Common myeloid progenitor, CD34-positive (primary cell): ENCODE measurements at regions not wholly inside any gene's neighbourhood (a gene's known extent, or its start where the extent isn't known, plus 50 kb on each side); places are given as distances from the start of the nearest gene placed in this dataset.

Experiments used
- CTCF ChIA-PET: fragments of 350-600 bp; sonication (Branson Sonifier 250); formaldehyde crosslinking; loops from one replicate; lab custom pipeline; 2021; ENCODE audit warnings: antibody characterized with exemption; lab: Charles Lee
- POLR2A ChIA-PET: fragments of 350-600 bp; sonication (Branson Sonifier 250); formaldehyde crosslinking; loops from one replicate; lab custom pipeline; 2021; ENCODE audit warnings: antibody characterized with exemption; lab: Charles Lee
- DNase-seq, 3 donors: peaks; one replicate each; pipeline versions ENCODE4 v3.0.0 to v3.0.0-alpha.2; 2013
- H3K27ac ChIP-seq, 2 experiments: 1 replicate in 1 of 2; 2 replicates in 1 of 2; pipeline ENCODE4 v1.7.0; 2013; ENCODE audit warnings: inconsistent platforms in 2 of 2, low read length in 2 of 2, mild to moderate bottlenecking in 2 of 2, low read depth in 1 of 2, moderate library complexity in 1 of 2; ENCODE audit not compliant: severe bottlenecking in 2 of 2, insufficient read depth in 1 of 2, poor library complexity in 1 of 2
- H3K27me3 ChIP-seq, 5 experiments: replicated peaks in 2 of 5; 1 replicate in 3 of 5; 2 replicates in 2 of 5; pipeline versions ENCODE4 v1.6.1 to v1.7.0; 2013; ENCODE audit warnings: low read length in 4 of 5, mild to moderate bottlenecking in 2 of 5, moderate library complexity in 2 of 5, inconsistent platforms in 1 of 5; ENCODE audit not compliant: insufficient read depth in 5 of 5, control insufficient read depth in 4 of 5
- H3K36me3 ChIP-seq, 4 experiments: 1 replicate in 2 of 4; 2 replicates in 2 of 4; pipeline versions ENCODE4 v1.6.1 to v1.7.0; 2013; ENCODE audit warnings: low read length in 3 of 4, control low read depth in 1 of 4, mild to moderate bottlenecking in 1 of 4; ENCODE audit not compliant: control insufficient read depth in 4 of 4, insufficient read depth in 4 of 4
- H3K4me1 ChIP-seq, 4 experiments: 1 replicate in 3 of 4; 2 replicates in 1 of 4; pipeline versions ENCODE4 v1.6.1 to v1.7.1; 2013; ENCODE audit warnings: low read length in 3 of 4, mild to moderate bottlenecking in 3 of 4, control low read depth in 1 of 4, inconsistent platforms in 1 of 4, moderate library complexity in 1 of 4; ENCODE audit not compliant: control insufficient read depth in 4 of 4, insufficient read depth in 4 of 4; ENCODE audit errors: control extremely low read depth in 1 of 4
- H3K4me3 ChIP-seq, 7 experiments: 1 replicate in 4 of 7; 2 replicates in 3 of 7; pipeline versions ENCODE4 v1.5.1 to v1.7.0; 2013; ENCODE audit warnings: mild to moderate bottlenecking in 7 of 7, low read length in 6 of 7, moderate library complexity in 6 of 7, inconsistent platforms in 2 of 7, low read depth in 2 of 7, control low read depth in 1 of 7; ENCODE audit not compliant: insufficient read depth in 4 of 7, control insufficient read depth in 1 of 7; ENCODE audit errors: extremely low read depth in 1 of 7
- H3K9me3 ChIP-seq, 5 experiments: 1 replicate in 4 of 5; 2 replicates in 1 of 5; pipeline versions ENCODE4 v1.6.1 to v1.7.1; 2013; ENCODE audit warnings: low read length in 4 of 5, mild to moderate bottlenecking in 2 of 5, inconsistent platforms in 1 of 5, low read depth in 1 of 5, moderate library complexity in 1 of 5; ENCODE audit not compliant: control insufficient read depth in 4 of 5, insufficient read depth in 2 of 5; ENCODE audit errors: control extremely low read depth in 1 of 5
- WGBS: methylation state at CpG from one replicate; pipeline ENCODE4 v1.1.5; 2013; ENCODE audit not compliant: insufficient coverage; 5-methylcytosine and 5-hydroxymethylcytosine counted together

- H3K9me3 ChIP-seq: no peaks in the 10 kb centered on the region
- DNase-seq: no peak
- no peaks in the 10 kb centered on the region for H3K36me3 ChIP-seq
- WGBS: no CpG with 5 or more reads among the region's 2 CpGs
- CTCF ChIA-PET: no interaction called here
- H3K27ac ChIP-seq: no peak overlapping the region
- no peaks in the 10 kb centered on the region for H3K4me1 ChIP-seq
- no peaks in the 10 kb centered on the region for H3K27me3 ChIP-seq
- H3K4me3 ChIP-seq: no peak overlapping the region
- POLR2A ChIA-PET: no interaction called here
Measured at GRCh38 chr3:79910337-79910736, 142.5 kb upstream of the ROBO1 start.

GRCh38 chr3:79906106-79906505 is 138.3 kb upstream of the ROBO1 start:
- Histone ChIP-seq H3K4me3 (no peak overlapping the region), H3K4me1 (no peaks in the 10 kb centered on the region), H3K9me3 (no peaks in the 10 kb centered on the region), H3K27me3 (no peaks in the 10 kb centered on the region), H3K36me3 (no peaks in the 10 kb centered on the region), H3K27ac (no peak overlapping the region)
- WGBS: no CpG with 5 or more reads among the region's 4 CpGs
- ChIA-PET POLR2A (no interaction called here), CTCF (no interaction called here)
- no peak for DNase-seq

- ChIA-PET CTCF (no interaction called here), POLR2A (no interaction called here)
- no CpG with 5 or more reads among the region's 3 CpGs for WGBS
Measured at GRCh38 chr3:79902151-79902550, 134.4 kb upstream of the ROBO1 start.

GRCh38 chr3:79898907-79899306 is 131.1 kb upstream of the ROBO1 start:
- no peak for DNase-seq
- ChIA-PET POLR2A (no interaction called here), CTCF (no interaction called here)
- Histone ChIP-seq H3K4me3 (no peak overlapping the region), H3K4me1 (no peaks in the 10 kb centered on the region), H3K27ac (no peak overlapping the region), H3K9me3 (no peaks in the 10 kb centered on the region), H3K36me3 (no peaks in the 10 kb centered on the region), H3K27me3 (no peaks in the 10 kb centered on the region)
- WGBS: no CpG with 5 or more reads among the region's 4 CpGs

More at GRCh38 chr3:79902151-79902550, 134.4 kb upstream of the ROBO1 start:
- Histone ChIP-seq H3K4me1 (no peaks in the 10 kb centered on the region), H3K27me3 (no peaks in the 10 kb centered on the region), H3K4me3 (no peak overlapping the region), H3K36me3 (no peaks in the 10 kb centered on the region), H3K9me3 (no peaks in the 10 kb centered on the region), H3K27ac (no peak overlapping the region)
- no peak for DNase-seq

- WGBS: no CpG with 5 or more reads among the region's 1 CpG
- no peak for DNase-seq
- CTCF ChIA-PET: no interaction called here
Measured at GRCh38 chr3:79896086-79896485, 128.3 kb upstream of the ROBO1 start.

GRCh38 chr3:79887213-79887612 is 119.4 kb upstream of the ROBO1 start:
- Histone ChIP-seq H3K27ac (no peak overlapping the region), H3K4me3 (no peak overlapping the region), H3K36me3 (no peaks in the 10 kb centered on the region), H3K27me3 (no peaks in the 10 kb centered on the region), H3K4me1 (no peaks in the 10 kb centered on the region), H3K9me3 (no peaks in the 10 kb centered on the region)
- ChIA-PET POLR2A (no interaction called here), CTCF (no interaction called here)
- no peak for DNase-seq
- 83% methylated on average over 1 of the region's 2 CpGs for WGBS

More at GRCh38 chr3:79896086-79896485, 128.3 kb upstream of the ROBO1 start:
- no peaks in the 10 kb centered on the region for H3K36me3 ChIP-seq
- POLR2A ChIA-PET: no interaction called here
- no peak overlapping the region for H3K4me3 ChIP-seq
- no peaks in the 10 kb centered on the region for H3K4me1 ChIP-seq
- H3K27me3 ChIP-seq: no peaks in the 10 kb centered on the region
- H3K9me3 ChIP-seq: no peaks in the 10 kb centered on the region
- H3K27ac ChIP-seq: no peak overlapping the region

GRCh38 chr3:79886204-79886603 is 118.4 kb upstream of the ROBO1 start:
- no peak overlapping the region for H3K27ac ChIP-seq
- DNase-seq: no peak
- WGBS: 100% methylated on average over 2 of the region's 4 CpGs
- ChIA-PET CTCF (no interaction called here), POLR2A (no interaction called here)
- H3K4me3 ChIP-seq: no peak overlapping the region
- H3K9me3 ChIP-seq: no peaks in the 10 kb centered on the region
- no peaks in the 10 kb centered on the region for H3K27me3 ChIP-seq
- no peaks in the 10 kb centered on the region for H3K4me1 ChIP-seq
- no peaks in the 10 kb centered on the region for H3K36me3 ChIP-seq
